ENCODE measurements at regions not wholly inside any gene's neighbourhood (a gene's known extent, or its start where the extent isn't known, plus 50 kb on each side); places are given as distances from the start of the nearest gene placed in this dataset.

DNA sequence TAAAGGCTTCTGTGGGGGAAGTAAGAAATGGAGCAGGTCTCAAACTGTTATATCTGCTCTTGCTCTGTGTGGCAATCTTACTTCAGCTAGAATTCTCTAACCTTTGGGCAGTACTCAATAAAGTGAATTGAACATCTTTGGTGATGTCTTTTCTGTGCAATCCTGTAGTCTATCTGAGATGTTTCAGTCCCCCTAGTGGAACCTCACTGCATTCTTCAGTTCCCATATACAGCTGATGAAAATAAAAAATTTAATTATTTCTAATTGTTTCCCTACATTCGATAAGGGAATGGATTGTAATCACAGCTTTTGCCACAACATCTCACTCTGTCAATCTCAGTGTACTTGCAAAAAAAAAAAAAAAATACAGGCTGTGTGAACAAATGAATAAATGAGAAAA lies 522.6 kb downstream of the DNAJB9 start:
- TF ChIP-seq, protein P1, sequence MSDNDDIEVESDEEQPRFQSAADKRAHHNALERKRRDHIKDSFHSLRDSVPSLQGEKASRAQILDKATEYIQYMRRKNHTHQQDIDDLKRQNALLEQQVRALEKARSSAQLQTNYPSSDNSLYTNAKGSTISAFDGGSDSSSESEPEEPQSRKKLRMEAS (IDR thresholded peaks at IDR 0.05): no peak
- TF ChIP-seq, protein P2, sequence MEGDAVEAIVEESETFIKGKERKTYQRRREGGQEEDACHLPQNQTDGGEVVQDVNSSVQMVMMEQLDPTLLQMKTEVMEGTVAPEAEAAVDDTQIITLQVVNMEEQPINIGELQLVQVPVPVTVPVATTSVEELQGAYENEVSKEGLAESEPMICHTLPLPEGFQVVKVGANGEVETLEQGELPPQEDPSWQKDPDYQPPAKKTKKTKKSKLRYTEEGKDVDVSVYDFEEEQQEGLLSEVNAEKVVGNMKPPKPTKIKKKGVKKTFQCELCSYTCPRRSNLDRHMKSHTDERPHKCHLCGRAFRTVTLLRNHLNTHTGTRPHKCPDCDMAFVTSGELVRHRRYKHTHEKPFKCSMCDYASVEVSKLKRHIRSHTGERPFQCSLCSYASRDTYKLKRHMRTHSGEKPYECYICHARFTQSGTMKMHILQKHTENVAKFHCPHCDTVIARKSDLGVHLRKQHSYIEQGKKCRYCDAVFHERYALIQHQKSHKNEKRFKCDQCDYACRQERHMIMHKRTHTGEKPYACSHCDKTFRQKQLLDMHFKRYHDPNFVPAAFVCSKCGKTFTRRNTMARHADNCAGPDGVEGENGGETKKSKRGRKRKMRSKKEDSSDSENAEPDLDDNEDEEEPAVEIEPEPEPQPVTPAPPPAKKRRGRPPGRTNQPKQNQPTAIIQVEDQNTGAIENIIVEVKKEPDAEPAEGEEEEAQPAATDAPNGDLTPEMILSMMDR (IDR thresholded peaks at IDR 0.05; ENCODE audit: low read depth, low read length, missing input control): peak; percentile 24
- TF ChIP-seq TAF1 (conservative IDR thresholded peaks at IDR 0.05) (no peak), RXRA (IDR thresholded peaks at IDR 0.05) (no peak), FOXA1 (IDR thresholded peaks at IDR 0.05) (no peak), RAD21 (IDR thresholded peaks at IDR 0.05) (peak in 1 of 2 donors; percentile 22), EGR1 (IDR thresholded peaks at IDR 0.05; ENCODE audit: low read depth in 2 of 2) (no peak), NR2F2 (IDR thresholded peaks at IDR 0.05) (no peak), GABPA (IDR thresholded peaks at IDR 0.05 in 1 of 2, conservative IDR thresholded peaks at IDR 0.05 in 1 of 2) (no peak), HNF4A (conservative IDR thresholded peaks at IDR 0.05) (no peak), SP1 (IDR thresholded peaks at IDR 0.05) (no peak)
- TF ChIP-seq, protein P3, sequence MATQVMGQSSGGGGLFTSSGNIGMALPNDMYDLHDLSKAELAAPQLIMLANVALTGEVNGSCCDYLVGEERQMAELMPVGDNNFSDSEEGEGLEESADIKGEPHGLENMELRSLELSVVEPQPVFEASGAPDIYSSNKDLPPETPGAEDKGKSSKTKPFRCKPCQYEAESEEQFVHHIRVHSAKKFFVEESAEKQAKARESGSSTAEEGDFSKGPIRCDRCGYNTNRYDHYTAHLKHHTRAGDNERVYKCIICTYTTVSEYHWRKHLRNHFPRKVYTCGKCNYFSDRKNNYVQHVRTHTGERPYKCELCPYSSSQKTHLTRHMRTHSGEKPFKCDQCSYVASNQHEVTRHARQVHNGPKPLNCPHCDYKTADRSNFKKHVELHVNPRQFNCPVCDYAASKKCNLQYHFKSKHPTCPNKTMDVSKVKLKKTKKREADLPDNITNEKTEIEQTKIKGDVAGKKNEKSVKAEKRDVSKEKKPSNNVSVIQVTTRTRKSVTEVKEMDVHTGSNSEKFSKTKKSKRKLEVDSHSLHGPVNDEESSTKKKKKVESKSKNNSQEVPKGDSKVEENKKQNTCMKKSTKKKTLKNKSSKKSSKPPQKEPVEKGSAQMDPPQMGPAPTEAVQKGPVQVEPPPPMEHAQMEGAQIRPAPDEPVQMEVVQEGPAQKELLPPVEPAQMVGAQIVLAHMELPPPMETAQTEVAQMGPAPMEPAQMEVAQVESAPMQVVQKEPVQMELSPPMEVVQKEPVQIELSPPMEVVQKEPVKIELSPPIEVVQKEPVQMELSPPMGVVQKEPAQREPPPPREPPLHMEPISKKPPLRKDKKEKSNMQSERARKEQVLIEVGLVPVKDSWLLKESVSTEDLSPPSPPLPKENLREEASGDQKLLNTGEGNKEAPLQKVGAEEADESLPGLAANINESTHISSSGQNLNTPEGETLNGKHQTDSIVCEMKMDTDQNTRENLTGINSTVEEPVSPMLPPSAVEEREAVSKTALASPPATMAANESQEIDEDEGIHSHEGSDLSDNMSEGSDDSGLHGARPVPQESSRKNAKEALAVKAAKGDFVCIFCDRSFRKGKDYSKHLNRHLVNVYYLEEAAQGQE (IDR thresholded peaks at IDR 0.05): no peak
- TF ChIP-seq, protein P4, sequence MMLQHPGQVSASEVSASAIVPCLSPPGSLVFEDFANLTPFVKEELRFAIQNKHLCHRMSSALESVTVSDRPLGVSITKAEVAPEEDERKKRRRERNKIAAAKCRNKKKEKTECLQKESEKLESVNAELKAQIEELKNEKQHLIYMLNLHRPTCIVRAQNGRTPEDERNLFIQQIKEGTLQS (IDR thresholded peaks at IDR 0.05): no peak
- TF ChIP-seq, protein P5, sequence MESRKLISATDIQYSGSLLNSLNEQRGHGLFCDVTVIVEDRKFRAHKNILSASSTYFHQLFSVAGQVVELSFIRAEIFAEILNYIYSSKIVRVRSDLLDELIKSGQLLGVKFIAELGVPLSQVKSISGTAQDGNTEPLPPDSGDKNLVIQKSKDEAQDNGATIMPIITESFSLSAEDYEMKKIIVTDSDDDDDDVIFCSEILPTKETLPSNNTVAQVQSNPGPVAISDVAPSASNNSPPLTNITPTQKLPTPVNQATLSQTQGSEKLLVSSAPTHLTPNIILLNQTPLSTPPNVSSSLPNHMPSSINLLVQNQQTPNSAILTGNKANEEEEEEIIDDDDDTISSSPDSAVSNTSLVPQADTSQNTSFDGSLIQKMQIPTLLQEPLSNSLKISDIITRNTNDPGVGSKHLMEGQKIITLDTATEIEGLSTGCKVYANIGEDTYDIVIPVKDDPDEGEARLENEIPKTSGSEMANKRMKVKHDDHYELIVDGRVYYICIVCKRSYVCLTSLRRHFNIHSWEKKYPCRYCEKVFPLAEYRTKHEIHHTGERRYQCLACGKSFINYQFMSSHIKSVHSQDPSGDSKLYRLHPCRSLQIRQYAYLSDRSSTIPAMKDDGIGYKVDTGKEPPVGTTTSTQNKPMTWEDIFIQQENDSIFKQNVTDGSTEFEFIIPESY (IDR thresholded peaks at IDR 0.05): no peak

Measured in liver (tissue), 3 donors.